Forelimb muscle (tissue), 1 donor: ENCODE measurements at regions not wholly inside any gene's neighbourhood (a gene's known extent, or its start where the extent isn't known, plus 50 kb on each side); places are given as distances from the start of the nearest gene placed in this dataset.

Source experiments
- DNase-seq: peaks from one replicate; pipeline ENCODE4 v3.0.0-alpha.2; 2013; ENCODE audit warnings: low read depth

DNA sequence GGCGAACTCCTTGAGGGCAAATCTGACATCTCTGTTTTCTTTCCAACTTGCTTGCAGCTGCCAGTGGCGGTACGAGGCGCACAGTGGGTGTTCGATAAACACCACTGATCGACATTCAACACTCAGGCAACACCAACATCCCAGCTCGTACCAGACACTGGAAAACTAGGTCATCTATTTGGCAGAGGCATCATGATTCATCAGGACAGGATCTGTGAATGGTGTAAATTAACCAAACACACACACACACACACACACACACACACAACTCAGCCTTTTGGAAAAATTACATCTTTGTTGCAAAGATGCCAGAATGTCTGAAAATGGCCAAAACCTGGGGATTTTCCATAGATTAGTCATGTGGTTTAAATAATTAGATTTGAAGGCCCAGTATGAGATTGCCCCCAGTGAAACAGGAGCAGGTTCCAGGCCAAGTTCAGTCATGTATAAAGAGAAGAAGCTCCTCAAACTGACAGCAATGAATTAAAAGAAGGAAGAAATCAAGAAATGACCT, 150.5 kb upstream of the NCKAP5 start:
- no peak for DNase-seq

DNA sequence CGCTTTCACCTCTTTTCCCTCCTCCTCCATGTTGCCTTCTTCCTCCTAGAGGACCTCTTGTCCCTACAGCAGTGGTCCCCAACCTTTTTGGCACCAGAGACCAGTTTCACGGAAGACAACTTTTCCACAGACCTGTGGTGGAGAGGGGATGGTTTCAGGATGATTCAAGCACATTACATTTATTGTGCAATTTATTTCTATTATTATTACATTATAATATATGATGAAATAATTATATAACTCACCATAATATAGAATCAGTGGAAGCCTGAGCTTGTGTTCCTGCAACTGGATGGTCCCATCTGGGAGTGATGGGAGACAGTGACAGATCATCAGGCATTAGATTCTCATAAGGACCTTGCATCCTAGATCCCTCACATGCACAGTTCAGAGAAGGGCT, 152.2 kb upstream of the NCKAP5 start:
- DNase-seq, result no peak

DNA sequence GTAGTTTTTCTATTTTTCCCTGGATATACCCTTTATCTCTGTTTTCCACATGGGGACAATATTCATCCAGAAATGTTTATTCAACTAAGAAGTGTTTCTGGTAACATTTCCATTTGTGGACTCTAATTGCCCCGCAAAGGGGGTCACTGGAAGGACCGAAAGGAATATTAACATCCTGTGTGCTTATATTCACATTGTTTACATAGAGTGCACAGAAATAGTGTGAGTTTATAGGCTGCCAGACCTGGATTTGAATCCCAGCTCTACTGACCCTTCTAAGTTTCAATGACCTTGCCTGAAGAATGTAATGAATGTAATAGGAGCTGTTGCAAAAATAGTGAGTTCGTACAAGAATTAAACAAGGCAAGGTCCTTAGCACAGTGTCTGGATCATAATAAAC, 152.9 kb upstream of the NCKAP5 start:
- DNase-seq, result no peak

DNA sequence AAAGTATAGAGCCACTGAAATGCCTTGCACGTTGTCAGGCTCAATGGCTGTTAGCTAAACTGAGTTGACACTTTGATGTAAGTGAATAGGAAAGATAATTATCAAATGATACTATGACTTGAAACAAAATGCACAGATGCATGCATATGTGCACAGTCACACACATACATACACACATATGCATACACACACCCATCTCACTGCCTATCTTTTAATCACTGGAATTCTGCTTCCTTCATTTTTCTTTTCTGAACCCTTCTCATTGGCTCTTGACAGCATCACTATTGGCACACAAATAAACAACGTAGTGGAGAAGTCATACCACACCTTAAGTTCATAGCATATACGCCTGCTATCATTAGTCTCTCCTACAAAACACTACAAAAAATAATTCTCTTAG, 154.9 kb upstream of the NCKAP5 start:
- no peak for DNase-seq

DNA sequence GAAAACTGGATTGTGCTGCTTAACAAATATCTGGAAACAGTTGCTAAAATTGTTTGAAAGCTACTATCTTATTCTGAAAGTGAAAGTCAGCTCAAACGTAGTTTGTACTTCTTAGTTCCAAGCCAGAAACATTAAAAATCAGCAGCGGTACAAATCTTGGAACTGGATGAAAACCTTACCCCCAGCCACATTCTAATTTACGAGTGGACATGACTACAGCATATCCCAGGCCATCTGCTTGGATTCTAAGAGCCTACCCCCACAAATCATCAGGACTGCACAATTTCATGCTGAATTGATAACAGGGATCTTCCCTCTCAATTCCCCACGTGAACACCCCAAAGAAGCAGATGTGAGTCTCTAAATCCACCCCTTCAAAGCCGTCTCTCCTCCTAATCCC, 158.7 kb upstream of the NCKAP5 start:
- DNase-seq, result no peak

DNA sequence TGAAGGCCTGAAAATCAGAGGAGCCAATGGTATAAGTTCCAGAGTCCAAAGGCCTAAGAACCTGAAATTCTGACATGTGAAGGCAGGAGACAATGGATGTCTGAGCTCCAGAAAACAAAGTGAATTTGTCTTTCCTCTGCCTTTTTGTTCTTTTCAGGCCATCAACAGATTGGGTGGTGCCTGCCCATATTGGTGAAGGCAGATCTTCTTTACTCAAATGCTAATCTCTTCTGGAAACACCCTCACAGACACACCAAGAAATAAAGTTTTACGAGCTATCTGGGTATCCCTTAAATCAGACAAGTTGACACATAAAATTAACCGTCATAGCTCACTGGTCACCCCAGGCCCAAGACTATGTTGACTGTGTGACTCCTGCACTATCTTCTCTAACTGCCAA, 163.8 kb upstream of the NCKAP5 start:
- no peak for DNase-seq

DNA sequence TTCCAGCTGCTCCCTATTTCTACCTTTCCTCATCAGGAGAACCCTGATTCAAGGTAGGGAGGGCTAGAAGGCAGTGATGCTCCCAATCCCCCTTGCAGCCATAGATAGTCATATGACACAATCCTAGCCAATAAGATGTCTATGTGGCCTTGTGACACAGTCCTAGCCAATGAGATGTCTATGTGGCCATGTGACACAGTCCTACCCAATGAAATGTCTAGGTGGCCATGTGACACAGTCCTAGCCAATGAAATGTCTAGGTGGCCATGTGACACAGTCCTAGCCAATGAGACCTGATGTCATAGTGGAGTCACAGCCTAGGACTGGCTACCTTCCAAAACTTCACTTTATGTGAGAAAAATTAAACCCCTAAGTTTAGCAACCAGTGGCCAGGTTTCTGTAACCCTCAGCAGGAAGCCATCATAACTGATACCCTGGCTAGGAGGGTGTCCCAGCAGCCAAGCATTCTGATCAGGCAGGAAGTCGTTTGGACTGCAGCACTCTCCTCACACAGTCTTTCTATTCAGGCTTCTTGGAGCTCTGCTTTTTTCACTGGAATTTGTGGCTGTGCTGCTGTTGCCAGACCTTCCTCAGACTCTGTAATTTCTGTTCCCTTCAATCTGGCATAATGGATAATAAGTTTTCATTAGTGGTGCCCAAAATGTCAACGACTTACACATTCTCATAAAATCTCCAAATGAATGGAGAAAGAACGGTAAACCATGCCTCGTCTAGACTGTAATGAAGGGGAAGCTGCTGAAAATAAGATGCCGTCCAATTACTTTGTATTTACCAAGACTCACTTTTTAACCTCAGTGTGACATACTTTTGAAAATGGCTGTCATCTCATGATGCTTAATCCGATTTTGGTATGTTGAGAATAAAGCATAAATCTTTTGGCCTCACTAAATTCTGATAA, 165.0 kb upstream of the NCKAP5 start:
- DNase-seq, result no peak

DNA sequence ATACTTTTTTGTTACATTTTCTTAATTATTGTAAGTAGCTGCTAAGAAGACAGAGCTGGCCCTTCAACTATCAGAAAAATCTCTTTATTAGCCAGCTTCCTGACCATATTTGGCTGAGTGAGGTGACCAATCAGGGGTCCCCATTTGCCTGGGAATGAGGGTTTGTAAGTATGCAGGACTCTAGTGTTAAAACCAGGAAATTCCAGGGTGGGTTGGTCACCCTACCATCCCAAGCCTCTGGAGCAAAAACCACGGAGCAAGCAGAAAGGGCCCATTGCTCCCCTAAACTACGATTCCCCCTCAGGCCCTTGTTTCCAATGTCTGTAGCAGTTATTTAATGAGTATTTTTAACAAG, 165.6 kb upstream of the NCKAP5 start:
- no peak for DNase-seq

DNA sequence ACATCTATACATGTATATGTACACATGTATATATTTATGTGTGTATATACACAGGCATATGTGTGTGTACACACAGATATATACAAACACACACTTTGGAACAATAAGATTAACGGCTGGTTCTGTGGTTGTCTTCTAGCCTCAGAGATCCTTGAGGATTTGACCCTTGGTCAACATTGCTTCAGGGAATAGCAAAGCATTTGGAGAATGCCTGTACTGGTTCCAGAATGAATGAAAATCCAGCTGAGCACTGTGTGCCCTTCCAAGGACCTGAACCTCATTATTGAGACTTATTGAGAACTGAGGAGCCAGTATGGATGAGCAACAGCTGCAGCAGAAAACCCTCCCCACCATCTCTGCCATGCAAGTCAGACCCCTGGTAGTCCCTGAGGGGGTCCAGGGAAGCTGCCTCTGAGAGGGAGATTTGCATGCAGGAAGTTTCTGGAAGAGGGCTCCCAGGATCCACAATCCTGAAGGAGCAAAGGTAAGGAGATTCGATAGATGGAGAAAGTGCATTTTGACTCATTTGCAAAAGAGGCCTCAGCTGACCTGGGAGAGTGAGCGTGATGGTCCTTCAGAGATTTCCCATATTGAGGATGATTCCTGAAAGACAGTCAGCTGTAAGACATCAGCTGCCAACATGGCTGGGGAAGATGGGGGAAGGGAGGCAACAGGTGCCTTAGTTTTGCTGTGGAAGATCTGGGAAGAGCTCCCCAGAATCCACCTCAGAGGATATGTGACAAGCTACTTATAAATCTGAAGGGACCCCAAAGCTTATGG, 166.6 kb upstream of the NCKAP5 start:
- DNase-seq, result no peak

DNA sequence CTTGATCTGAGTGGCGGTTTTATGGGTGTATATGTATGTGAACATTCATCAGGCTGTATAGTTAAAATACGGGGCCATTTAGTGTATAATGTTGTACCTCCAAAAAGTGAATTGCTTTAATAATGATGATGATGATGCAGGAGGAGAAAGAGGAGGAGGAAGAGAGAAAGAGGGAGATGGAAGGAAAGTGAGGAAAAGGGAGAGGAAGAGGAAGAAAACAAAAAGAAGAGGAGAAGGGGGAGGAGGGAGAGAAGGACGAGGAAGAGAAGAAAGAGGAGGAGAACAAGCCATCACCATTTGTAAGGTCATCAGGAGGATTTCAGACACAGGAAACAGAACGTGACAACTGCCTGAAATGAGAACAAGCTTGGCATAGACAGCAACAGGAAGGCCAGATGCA, 168.4 kb upstream of the NCKAP5 start:
- DNase-seq, result no peak

DNA sequence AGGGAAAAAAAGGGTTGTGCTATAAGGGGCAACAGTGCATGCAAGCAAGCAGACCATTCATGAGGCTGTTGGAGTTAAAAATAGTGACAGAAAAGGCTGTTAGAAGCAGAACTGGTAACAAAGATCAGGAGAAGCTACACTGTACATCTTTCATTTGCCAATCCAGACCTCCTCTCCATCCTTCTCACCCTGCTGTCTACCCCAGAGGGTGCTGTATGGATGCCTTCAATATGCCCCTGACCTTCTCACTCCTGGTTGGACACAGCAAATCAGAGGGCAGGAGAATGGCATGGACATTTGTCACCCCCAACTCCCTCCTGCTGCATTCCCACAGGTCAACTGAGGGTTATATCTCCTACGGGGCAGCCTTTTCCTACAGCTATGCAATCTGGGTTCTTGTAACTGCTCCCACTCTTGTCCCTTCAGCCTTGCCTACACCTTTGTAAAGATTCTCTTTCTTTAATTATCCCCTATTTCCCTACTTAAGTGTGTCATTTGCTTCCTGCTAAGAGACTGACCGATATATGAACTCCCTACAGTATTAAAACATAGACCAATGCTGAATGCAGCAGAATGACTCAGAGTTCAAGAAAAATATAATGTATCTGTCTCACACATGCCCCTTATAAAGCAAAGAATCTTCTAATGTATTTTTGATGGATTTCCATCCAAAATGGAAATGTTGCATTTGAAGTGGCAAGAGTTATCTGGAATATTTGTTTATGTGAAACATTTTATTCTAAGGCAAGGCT, 169.2 kb upstream of the NCKAP5 start:
- DNase-seq, result no peak

DNA sequence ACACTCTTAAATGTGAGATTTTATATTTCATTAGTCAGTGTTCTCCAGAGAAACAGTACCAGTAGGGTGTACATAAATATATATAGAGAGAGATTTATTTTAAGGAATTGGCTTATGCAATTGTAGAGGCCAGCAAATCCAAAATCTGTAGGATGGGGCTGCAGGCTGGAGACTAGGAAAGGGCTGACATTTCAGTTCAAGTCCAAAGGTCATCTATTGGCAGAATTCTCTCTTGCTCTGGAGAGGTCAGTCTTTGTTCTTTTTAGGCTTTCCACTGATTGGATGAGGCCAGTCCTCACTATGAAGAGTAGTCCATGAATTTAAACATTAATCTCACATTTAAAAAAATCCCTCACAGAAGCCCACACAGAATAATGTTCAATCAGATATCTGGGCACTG, 170.8 kb upstream of the NCKAP5 start:
- no peak for DNase-seq

DNA sequence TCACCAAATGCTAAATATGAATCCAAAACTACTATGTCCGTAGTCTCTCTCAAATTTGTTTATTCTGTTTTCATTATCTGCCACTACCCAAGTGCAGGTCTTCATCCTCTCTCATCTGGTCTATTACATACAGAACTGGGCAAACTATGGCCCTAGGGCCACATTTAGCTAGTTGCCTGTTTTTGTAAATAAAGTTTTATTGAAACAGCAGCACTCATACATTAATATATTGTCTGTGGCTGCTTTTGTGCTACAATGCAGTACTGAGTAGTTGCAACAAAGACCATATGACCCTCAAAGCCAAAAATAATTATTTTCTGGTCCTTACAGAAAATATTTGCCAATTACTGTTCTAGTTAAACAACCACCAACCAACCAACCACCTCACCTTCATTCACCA, 172.2 kb upstream of the NCKAP5 start:
- DNase-seq, result no peak

DNA sequence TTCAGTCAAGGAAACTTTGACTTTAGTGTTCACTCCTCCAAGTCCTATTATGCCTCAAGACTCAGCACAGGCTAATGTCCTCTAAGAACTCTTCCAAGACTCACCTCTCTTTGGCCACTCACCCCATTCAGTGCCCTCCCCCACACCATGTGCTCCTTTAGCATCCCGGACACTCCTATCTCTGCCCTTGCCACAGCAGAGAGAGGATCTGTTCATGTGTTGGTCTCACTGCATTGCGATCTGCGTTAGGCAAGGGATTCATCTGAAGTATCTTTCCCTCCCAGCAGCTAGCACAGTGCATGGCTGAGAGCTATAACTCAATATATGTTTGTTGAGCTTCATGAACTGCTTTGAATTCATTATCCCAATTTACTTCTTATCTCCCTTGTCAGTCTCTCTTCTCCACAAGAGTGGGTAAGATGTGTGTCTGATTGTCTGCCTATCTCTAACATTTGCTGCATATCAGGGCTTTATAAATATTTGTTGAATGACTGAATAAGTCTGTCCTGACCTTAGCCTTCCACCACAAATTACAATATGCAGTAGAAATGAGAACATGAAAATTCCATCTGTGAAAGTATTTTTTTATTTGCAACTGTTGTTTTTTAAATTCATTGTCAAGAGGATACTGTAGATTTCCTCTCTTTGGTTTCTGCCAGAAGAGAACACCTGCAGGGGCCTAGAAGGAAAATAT, 179.9 kb upstream of the NCKAP5 start:
- DNase-seq, result no peak

DNA sequence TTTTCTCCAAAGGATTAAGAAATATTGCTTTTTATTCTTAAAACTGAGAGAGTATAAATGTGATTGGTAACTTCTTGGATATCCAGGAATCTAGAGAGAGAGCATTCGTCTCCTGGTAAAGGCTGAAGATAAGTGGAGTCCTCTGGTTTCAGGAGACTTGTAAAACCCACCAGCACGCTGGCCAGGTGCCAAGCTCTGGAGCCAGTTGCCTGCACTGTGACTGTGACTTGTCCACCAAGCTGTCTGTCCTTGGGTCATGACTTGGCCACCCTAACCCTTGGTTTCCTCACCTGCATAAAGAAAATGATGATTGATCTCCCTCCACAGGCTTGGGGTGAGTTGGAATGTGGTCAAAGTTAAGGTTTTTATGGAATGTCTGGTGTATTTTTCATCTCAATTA, 185.4 kb upstream of the NCKAP5 start:
- no peak for DNase-seq

DNA sequence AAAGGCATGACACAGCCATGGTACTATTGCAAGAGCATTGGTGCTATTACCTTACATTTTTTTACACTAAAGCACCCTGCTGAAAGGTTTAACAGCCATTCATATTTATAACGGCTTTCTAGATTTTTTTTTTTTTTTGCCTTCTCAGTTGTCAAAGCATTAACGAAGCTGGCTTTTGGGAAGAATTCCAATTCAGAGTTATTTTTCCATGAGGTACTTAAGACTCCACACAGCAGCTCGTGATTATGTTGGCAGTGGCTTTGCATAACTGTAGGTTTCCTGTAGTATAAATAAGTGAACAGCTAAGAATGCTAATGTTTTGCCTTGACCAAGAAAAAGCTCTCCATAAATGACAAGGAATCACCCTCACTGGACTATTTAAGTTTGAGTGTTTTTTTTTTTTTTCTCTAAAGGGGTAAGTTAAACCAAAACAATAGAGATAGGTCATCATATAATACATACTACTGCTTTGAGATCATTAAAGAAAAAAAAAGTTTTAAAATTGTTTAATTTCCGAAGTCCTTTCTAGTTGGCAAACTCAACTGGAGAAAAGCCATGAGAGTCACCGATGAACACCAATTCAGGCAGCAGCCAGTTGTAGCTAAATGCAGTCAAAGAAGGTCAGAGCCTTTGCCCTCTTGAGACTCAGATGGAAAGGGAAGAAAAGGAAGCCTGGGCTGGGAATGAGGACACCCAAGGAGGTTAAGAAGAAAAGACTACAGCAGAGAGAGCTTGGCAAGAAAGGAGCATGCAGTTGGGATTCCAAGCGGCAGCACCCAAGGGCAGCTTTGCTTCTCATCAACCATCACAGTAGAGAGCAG, 187.4 kb upstream of the NCKAP5 start:
- peak; percentile 69 for DNase-seq

DNA sequence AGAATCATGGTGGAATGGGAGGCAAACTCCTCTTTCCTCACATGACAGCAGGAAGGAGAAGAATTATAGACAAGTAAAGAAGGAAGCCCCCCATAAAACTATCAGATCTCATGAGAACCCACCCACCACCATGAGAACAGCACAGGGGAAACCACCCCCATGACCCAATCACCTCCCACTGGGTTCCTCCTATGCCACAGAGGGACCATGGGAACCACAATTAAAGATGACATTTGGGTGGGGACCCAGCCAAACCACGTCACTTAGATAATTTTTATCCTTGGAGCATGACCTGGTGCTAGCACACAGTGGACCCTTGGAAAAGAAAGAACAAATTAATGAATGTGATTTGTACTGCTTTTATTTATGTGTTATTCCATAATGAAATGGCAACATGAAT, 188.6 kb upstream of the NCKAP5 start:
- DNase-seq, result no peak

DNA sequence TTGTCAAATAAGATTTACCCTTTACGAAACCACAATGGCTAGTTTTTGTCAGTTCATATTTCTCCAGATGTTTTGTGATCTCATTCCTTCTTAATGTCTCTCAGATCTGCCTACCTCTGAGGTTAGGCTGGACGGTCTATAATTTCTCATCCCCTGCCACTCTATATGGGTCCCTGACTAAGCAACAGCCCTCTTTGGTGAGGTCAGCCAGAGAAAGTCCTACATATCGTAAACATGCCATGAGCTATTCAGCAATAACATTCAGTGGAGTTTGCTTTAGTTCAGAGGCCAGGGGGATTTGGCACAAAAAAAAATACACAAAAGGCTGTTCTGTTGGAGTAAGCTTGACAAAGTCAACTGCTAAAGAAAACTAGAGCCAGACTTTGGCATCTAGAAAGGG, 192.1 kb upstream of the NCKAP5 start:
- DNase-seq, result no peak

DNA sequence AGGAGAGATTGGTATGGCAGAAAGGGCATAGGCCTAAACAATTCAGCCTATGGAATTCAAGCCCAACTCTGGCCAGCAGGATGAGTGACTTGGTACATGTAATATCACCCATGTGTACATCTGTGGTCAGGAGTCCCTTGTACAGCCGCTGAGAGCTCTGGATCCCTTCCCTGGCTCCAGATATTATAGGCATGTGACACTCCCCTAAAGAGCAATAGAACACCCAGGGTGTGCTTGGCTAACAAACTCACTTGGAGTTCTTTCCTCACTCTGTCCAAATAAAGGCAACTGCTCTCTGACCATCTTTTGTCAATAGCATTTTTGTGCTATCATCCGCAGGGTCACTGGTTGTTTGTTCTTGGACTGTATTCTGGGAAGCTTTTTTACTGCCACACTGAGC, 197.4 kb upstream of the NCKAP5 start:
- peak; percentile 65 for DNase-seq

DNA sequence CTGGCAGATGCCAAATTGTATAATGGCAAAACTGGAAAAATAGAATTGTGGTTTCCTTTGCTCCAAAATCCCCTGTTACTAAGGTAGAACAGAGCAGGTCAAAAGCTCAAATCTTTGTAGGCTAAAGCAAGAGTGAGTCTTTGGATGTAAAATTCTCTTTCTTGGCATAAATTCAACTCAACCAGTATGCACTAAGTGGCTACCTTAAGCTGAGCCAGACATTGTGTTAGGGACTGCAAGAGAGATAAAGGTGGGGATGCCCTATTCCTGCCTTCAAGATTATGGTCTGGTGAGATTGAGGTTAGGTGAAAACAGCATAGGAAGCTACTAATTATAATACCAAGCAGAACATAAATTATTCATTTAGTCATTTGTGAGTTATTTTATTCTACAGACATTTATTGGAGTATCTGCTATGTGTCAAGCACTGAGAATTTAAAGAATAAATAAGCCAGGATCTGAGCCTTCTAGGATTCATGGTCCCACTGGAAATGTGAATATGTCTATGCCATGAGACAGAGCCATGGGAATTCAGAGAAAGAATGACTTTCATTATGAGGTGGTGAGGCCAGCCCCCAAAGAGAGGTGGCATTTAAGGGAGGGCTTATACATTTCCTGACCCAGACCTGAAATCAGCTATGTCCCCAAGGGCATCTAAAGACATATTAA, 198.0 kb upstream of the NCKAP5 start:
- DNase-seq, result no peak
